Activated B cell treated with CpG ODN at 0.5 μM for 24 hours (primary cell): ENCODE measurements at regions not wholly inside any gene's neighbourhood (a gene's known extent, or its start where the extent isn't known, plus 50 kb on each side); places are given as distances from the start of the nearest gene placed in this dataset.

Experiments used
- ATAC-seq: fragments of 200-7000 bp; cut with Tn5 transposase; one replicate; pipeline ENCODE4 v1.10.0; 2021; ENCODE audit warnings: low read depth, mild to moderate bottlenecking, moderate library complexity
- CTCF ChIA-PET: fragments of 350-600 bp; sonication (Branson Sonifier 250); formaldehyde crosslinking; loops from one replicate; lab custom pipeline; 2021; ENCODE audit warnings: antibody characterized with exemption; lab: Charles Lee
- POLR2A ChIA-PET: fragments of 350-600 bp; sonication (Branson Sonifier 250); formaldehyde crosslinking; loops from one replicate; lab custom pipeline; 2021; ENCODE audit warnings: antibody characterized with exemption; lab: Charles Lee
- DNase-seq: peaks from one replicate; pipeline ENCODE4 v3.0.0; 2022
- H3K27ac Mint-ChIP-seq: one replicate; pipeline ENCODE4 v1.8.0; 2020; ENCODE audit warnings: mixed read lengths
- H3K27me3 Mint-ChIP-seq: one replicate; pipeline ENCODE4 v1.8.0; 2021; ENCODE audit warnings: mixed read lengths
- H3K36me3 Mint-ChIP-seq: one replicate; pipeline ENCODE4 v1.8.0; 2021; ENCODE audit warnings: low read depth, mixed read lengths
- H3K4me1 Mint-ChIP-seq: one replicate; pipeline ENCODE4 v1.8.0; 2021; ENCODE audit warnings: mixed read lengths
- H3K4me3 Mint-ChIP-seq: one replicate; pipeline ENCODE4 v1.8.0; 2020; ENCODE audit warnings: mild to moderate bottlenecking, mixed read lengths
- H3K9me3 Mint-ChIP-seq: one replicate; pipeline ENCODE4 v1.8.0; 2020; ENCODE audit warnings: mixed read lengths
- intact Hi-C: fragments of 100-400 bp; cut with micrococcal nuclease; formaldehyde crosslinking; loops from one replicate; pipeline ENCODE4 v1.15.1; 2024
- TF ChIP-seq, protein P1 (sequence below): fragments of 200-600 bp; IDR thresholded peaks from one replicate; pipeline ENCODE4 v1.8.0; 2022; ENCODE audit warnings: antibody characterized with exemption, mild to moderate bottlenecking

DNA sequence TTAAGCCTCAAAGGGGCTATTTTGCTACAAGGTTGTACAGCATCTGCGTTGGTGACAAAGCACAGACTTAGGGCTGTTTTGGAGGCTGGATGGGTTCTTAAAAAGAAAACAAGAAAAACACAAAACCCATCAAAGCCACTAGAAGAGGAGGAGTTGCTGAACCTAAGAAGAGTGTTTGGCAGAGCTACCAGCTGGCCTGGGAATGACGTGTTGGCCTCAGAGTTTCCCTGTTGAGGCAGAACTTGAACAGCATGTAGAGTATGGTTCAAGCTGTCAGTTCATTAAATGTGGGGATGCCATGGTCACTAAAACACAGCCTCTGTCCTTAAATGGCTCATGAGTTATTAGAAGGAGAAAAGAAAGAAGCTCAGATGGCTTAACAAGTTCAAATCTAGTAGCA, 162.5 kb downstream of the TTC32 start:
- intact Hi-C loops: no loop called here
- Mint-ChIP-seq H3K36me3 (no peaks in the 10 kb centered on the region), H3K27me3 (peaks cover 10% of the 10 kb centered on the region), H3K9me3 (no peaks in the 10 kb centered on the region), H3K27ac (no peak overlapping the region), H3K4me1 (no peaks in the 10 kb centered on the region), H3K4me3 (no peak overlapping the region)
- ChIA-PET CTCF (no interaction called here), POLR2A (no interaction called here)
- TF ChIP-seq, protein P1, sequence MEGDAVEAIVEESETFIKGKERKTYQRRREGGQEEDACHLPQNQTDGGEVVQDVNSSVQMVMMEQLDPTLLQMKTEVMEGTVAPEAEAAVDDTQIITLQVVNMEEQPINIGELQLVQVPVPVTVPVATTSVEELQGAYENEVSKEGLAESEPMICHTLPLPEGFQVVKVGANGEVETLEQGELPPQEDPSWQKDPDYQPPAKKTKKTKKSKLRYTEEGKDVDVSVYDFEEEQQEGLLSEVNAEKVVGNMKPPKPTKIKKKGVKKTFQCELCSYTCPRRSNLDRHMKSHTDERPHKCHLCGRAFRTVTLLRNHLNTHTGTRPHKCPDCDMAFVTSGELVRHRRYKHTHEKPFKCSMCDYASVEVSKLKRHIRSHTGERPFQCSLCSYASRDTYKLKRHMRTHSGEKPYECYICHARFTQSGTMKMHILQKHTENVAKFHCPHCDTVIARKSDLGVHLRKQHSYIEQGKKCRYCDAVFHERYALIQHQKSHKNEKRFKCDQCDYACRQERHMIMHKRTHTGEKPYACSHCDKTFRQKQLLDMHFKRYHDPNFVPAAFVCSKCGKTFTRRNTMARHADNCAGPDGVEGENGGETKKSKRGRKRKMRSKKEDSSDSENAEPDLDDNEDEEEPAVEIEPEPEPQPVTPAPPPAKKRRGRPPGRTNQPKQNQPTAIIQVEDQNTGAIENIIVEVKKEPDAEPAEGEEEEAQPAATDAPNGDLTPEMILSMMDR: no peak
- ATAC-seq: no peak
- no peak for DNase-seq

DNA sequence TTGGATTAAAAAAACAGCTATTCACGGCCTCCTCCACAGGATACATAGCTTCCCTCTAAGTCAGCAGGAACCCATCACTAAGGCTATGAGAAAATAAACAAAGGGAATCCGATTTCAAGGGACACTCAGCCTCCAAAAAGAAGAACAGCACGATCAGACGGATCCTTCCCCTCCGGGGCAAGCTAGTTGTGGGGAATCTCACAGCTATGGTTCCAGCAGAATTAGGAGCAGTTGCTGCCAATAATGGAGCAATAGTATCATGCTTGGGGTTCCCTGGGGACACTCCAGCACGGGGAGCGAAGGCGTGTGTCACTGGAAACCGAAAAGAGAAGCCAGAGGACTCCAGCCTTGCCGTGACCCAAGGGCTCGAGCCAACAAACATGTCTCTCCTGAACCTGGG, 163.1 kb downstream of the TTC32 start:
- no peak for ATAC-seq
- H3K36me3 Mint-ChIP-seq: no peaks in the 10 kb centered on the region
- CTCF ChIA-PET: no interaction called here

DNA sequence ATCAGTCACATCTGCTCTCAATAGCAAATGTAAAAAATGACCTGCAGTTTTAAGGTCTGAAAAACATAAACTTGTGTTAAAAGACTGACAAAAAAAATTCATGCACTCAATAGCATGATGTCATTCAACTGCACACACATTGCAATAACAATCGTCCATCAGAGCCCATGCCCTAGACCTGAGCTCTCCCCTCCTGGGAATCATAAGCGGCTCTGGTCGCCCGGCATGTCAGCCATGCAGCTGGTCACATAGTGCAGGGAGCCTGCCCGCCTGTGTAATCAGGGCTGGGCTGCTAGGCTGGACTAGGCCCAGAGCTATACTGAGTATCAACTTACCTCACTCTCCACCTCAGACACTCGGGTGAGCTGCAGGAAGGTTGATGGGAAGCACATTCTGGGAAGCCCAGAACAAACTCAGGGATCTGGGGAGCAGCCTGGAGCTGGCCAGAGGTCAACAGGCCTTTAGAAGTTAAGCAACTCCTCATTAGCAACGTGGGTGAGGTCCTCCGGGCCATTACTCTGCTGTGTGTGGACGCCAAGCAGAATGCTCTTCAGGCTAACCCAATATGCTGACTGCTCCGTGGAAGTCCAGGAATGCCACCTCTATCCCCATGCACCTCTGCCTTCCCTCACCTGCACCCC, 165.5 kb downstream of the TTC32 start:
- H3K4me1 Mint-ChIP-seq: no peaks in the 10 kb centered on the region
- ChIA-PET POLR2A (no interaction called here), CTCF (no interaction called here)
- ATAC-seq: no peak
- no peak overlapping the region for H3K27ac Mint-ChIP-seq
- peaks cover 10% of the 10 kb centered on the region for H3K27me3 Mint-ChIP-seq
- H3K36me3 Mint-ChIP-seq: no peaks in the 10 kb centered on the region
- intact Hi-C loops: no loop called here
- DNase-seq: no peak
- H3K9me3 Mint-ChIP-seq: no peaks in the 10 kb centered on the region
- H3K4me3 Mint-ChIP-seq: no peak overlapping the region
- TF ChIP-seq, protein P1: no peak

More for the DNA sequence above, 163.1 kb downstream of the TTC32 start:
- POLR2A ChIA-PET: no interaction called here
- DNase-seq: no peak
- Mint-ChIP-seq H3K27ac (no peak overlapping the region), H3K4me3 (no peak overlapping the region), H3K27me3 (peaks cover 10% of the 10 kb centered on the region), H3K4me1 (no peaks in the 10 kb centered on the region), H3K9me3 (no peaks in the 10 kb centered on the region)
- TF ChIP-seq, protein P1: no peak
- intact Hi-C loops: no loop called here

DNA sequence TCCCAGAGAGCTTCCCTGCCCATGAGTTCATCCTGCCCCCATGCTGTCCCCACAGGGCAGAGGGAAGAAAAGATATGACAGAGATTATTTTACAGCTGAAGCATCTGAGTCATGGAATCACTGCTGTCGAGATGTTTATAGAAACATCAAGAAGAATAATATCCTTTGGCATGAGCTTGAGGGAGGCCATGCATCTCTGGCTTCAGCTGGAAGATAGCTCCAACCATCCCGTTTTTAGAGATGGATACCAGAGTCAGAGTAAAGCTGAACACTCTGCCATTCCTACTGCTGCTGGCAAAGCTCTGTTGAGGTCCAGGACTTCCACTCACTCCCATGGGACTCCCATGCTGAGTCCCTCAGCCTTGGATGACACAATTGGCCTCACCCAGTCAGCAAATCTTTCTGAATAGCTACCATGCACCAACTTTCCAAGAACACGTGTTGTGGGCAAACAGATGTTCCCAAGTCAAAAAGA, 167.8 kb downstream of the TTC32 start:
- no peak for ATAC-seq
- intact Hi-C loops: no loop called here
- ChIA-PET POLR2A (no interaction called here), CTCF (no interaction called here)
- Mint-ChIP-seq H3K36me3 (no peaks in the 10 kb centered on the region), H3K27ac (no peak overlapping the region), H3K4me1 (no peaks in the 10 kb centered on the region), H3K27me3 (peaks cover 10% of the 10 kb centered on the region), H3K4me3 (no peak overlapping the region), H3K9me3 (no peaks in the 10 kb centered on the region)
- no peak for DNase-seq
- TF ChIP-seq, protein P1: no peak

DNA sequence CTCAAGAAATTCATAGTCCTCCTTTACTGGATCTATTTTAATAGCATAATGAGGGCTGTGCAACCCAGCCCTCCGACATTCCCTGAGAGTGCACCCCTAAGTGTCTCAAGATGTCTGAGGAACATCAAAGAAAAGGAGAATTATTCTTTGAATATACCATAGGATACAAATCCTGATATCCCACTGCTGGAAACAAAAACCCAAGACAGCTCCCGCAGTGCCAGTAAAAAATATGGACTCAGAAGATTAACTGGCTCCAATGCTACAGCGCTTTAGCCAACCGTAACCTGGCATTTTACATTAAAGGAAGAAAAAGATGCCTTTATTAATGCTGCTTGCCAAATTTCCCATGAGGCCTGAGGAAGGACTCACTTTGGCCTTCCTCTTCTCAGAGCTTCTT, 168.4 kb downstream of the TTC32 start:
- ATAC-seq: no peak
- Mint-ChIP-seq H3K27me3 (peaks cover 10% of the 10 kb centered on the region), H3K4me1 (no peaks in the 10 kb centered on the region), H3K4me3 (no peak overlapping the region), H3K27ac (no peak overlapping the region), H3K9me3 (no peaks in the 10 kb centered on the region), H3K36me3 (no peaks in the 10 kb centered on the region)
- POLR2A ChIA-PET: no interaction called here
- TF ChIP-seq, protein P1: no peak
- no peak for DNase-seq
- intact Hi-C loops: no loop called here
- CTCF ChIA-PET: no interaction called here
